IPS-NIHi7 (cell line): ENCODE measurements at regions not wholly inside any gene's neighbourhood (a gene's known extent, or its start where the extent isn't known, plus 50 kb on each side); places are given as distances from the start of the nearest gene placed in this dataset.
"Not testable (repeated sequence)": the region's sequence is repeated elsewhere in the genome, so short reads cannot be mapped to it uniquely, and the experiment has no call there.

Source experiments
- DNase-seq: peaks from one replicate; pipeline ENCODE4 v3.0.0; 2012; ENCODE audit warnings: mixed read lengths; ENCODE audit errors: extremely low spot score

- DNase-seq, result no peak
Observed at GRCh38 chr1:217040711-217041455, 317.7 kb upstream of the ESRRG start.

- no peak for DNase-seq
Observed at GRCh38 chr1:217039926-217040325, 316.7 kb upstream of the ESRRG start.

- DNase-seq, result not testable (repeated sequence)
Observed at GRCh38 chr1:217039139-217039538, 315.9 kb upstream of the ESRRG start.

GRCh38 chr1:217036757-217037156 lies 313.5 kb upstream of the ESRRG start:
- DNase-seq, result no peak

- DNase-seq, result no peak
Observed at GRCh38 chr1:217032715-217033367, 309.6 kb upstream of the ESRRG start.

- no peak for DNase-seq
Observed at GRCh38 chr1:217029281-217030157, 306.3 kb upstream of the ESRRG start.

GRCh38 chr1:217027403-217028080 lies 304.3 kb upstream of the ESRRG start:
- no peak for DNase-seq

GRCh38 chr1:217026531-217026930 lies 303.3 kb upstream of the ESRRG start:
- no peak for DNase-seq

GRCh38 chr1:217025381-217025780 lies 302.2 kb upstream of the ESRRG start:
- DNase-seq, result no peak

- DNase-seq, result no peak
Observed at GRCh38 chr1:217024911-217025310, 301.7 kb upstream of the ESRRG start.

- DNase-seq, result no peak
Observed at GRCh38 chr1:217021956-217022355, 298.7 kb upstream of the ESRRG start.

- no peak for DNase-seq
Observed at GRCh38 chr1:217021400-217021799, 298.2 kb upstream of the ESRRG start.

- no peak for DNase-seq
Observed at GRCh38 chr1:217019475-217019874, 296.2 kb upstream of the ESRRG start.

GRCh38 chr1:217018648-217019047 lies 295.4 kb upstream of the ESRRG start:
- no peak for DNase-seq

- no peak for DNase-seq
Observed at GRCh38 chr1:217017165-217017564, 293.9 kb upstream of the ESRRG start.

GRCh38 chr1:217014066-217014465 lies 290.8 kb upstream of the ESRRG start:
- DNase-seq, result no peak

- DNase-seq, result no peak
Observed at GRCh38 chr1:217012659-217013058, 289.4 kb upstream of the ESRRG start.

GRCh38 chr1:217011097-217011496 lies 287.9 kb upstream of the ESRRG start:
- DNase-seq, result no peak

- no peak for DNase-seq
Observed at GRCh38 chr1:217010253-217010652, 287.0 kb upstream of the ESRRG start.

- DNase-seq, result no peak
Observed at GRCh38 chr1:217009376-217009775, 286.1 kb upstream of the ESRRG start.

- DNase-seq, result no peak
Observed at GRCh38 chr1:217004776-217005436, 281.7 kb upstream of the ESRRG start.
